Fibroblast of skin of right biceps (primary cell): ENCODE measurements at regions not wholly inside any gene's neighbourhood (a gene's known extent, or its start where the extent isn't known, plus 50 kb on each side); places are given as distances from the start of the nearest gene placed in this dataset.
"Not testable (repeated sequence)": the region's sequence is repeated elsewhere in the genome, so short reads cannot be mapped to it uniquely, and the experiment has no call there.

Experiments
- DNase-seq: peaks from one replicate; pipeline ENCODE4 v3.0.0-alpha.2; 2013

DNA sequence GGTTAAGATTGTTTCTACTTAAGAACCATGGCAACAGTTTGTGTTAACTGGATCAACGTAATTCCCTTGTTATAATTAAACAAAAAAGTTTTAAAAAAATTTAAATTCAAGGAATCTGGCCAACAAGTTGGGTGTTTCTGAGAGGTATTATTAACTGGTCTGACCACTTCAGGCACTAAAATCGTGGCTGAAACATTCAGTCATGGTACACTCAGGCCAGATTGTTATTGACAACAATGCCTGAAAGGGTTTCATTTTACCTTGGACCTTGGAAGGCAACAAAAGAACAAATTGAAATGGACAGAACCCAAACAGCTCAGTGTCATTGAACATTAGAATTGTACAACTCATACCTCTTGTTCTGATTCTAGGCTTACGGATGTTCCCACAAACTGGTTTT lies 103.3 kb upstream of the ARMC3 start:
- DNase-seq: no peak

- DNase-seq: peak; percentile 95
These were observed 104.7 kb upstream of the ARMC3 start for GRCh38 chr10:22823109-22823508.

- not testable (repeated sequence) for DNase-seq
These were observed 105.9 kb upstream of the ARMC3 start for GRCh38 chr10:22821921-22822320.

GRCh38 chr10:22821501-22821900 lies 106.4 kb upstream of the ARMC3 start:
- peak; percentile 88 for DNase-seq

- DNase-seq: peak; percentile 92
These were observed 101.9 kb upstream of the PIP4K2A start for GRCh38 chr10:22816298-22816653.

DNA sequence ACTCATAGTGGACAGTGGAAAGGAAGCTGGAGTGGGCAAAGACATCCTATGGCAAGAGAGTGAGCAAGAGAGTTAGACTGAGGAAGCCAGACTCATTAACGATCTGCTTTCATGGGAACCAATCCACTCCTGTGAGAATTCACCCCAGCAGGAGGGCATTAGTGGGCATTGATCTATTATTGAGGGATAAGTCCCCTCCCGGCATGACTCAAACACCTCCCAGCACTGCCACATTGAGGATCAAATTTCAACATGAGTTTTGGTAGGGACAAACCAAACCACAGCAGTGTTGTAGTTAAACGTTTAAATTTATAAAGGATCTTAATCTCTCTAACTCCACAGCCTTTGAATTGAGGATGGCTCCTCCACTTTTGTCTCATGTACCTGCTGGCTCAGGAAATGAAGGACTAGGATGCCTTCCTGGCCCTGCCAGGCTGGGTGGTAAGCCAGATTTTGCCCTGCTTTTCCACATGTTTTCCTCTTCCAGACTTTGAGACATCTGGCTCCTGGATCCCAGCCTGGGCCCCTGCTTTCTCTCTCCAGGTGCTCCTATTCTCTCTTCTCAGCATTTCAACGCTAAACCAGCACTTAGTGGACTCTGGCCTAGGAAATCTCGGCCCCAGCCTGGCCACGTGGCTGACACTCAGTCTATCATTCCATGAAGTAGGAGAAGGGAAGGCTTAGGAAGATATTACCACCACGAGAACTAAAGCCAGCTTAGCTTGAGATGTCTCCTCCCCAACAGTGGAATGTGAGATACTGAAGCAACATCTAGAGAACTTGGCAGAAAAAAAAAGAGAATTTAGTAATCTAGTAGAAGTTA lies 96.5 kb upstream of the PIP4K2A start:
- peak; percentile 26 for DNase-seq

- DNase-seq: no peak
These were observed 92.9 kb upstream of the PIP4K2A start for GRCh38 chr10:22807238-22807637.

DNA sequence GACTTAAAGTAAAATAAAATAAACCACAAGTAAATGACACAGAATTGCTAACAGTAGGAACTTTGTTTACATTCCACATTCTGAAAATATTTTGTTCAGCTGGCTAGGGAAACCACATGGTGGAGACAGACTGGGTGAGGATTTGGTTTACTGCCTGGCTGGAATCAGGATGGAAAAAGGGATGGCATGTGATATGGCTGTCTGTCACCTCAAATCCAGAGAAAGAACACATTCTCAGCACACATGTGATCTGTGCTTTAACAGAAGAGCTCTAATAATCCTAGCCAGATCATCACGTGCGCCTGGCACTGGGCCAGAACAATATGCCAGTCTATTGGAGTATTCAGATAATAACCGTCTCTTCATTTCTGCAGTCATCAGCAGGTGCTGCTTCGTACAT lies 90.9 kb upstream of the PIP4K2A start:
- DNase-seq: peak; percentile 72

- DNase-seq: peak; percentile 88
These were observed 89.0 kb upstream of the PIP4K2A start for GRCh38 chr10:22803261-22803885.

DNA sequence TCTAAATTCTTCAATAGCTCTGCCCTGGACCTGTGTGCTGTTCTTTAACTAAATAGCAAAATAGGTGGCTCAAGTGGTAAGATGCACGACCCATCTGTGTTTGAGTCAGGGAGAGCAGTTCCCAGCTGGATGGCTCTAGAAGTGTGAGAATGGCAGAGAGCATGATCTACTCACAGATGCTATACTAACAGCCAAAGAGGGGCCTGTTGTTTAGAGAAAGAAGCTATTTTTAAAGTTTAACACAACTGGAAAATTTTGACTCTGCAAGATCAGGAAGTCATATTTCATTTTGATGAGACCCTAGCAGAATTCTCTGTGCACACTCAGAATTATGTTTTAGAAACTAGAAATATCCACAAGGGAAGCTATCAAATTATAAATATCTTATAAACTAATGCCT lies 87.4 kb upstream of the PIP4K2A start:
- DNase-seq: no peak

DNA sequence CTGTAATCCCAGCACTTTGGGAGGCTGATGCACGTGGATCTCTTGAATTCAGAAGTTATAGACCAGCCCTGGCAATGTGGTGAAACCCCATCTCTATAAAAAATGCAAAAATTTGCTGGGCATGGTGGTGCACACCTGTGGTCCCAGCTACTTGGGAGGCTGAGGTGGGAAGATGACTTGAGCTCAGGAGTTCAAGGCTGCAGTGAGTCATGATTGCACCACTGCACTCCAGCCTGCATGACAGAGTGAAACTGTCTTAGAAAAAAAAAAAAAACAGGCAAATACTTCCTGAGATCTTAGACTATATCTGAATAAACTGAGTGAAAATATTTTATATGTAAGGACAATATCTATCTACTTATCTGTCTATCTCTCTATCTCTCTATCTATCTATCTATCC lies 83.4 kb upstream of the PIP4K2A start:
- DNase-seq: not testable (repeated sequence)

DNA sequence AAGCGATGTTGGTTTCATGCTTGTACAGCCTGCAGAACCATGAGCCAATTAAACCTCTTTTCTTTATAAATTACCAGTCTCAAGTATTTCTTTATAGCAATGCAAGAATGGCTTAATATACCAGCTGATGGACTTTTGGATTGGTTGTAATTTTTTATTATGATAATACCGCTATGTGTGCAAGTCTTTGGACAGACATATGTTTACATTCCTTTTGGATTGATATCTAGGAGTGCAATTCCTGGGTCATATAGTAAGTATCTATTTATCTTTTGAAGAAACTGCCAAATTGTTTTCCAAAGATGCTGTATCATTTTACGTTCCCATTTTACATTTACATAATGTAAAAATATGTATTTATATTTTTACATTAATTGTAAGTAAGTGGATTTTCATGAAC lies 81.2 kb upstream of the PIP4K2A start:
- DNase-seq: no peak

DNA sequence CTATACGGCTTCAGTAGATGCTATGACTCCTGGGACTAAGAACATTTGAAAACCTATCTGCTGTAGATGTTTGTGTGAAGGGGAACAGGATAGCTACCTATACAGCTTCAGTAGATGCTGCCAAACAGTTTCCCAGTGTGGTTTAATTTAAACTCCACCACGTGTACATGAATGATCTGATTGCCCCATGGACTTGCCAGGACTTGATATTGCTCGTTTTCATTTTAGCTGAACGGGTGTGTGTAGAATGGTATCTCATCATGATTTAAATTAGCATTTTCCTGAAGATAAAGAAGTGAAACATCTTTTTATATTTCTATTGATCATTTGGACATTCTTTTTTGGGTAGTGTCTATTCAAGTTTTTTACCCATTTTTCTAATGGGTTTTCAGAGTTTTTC lies 77.8 kb upstream of the PIP4K2A start:
- DNase-seq: no peak

DNA sequence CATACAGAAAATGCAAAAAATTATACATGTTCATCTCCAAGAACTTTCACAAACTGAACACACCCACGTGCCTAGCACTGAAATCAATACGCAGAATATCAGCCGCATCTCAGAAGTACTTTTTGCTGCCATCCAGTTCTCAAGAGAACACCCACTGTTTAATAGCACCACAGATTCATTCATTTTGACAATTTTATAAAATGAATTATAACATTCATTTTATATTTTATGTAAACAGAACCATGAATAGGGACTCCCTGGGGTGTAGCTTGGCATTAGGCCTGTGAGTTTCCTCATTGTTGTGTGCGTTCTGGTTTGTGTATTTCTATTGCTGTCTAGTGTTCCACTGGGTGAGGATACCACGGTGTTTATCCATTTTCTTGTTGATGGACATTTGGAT lies 77.3 kb upstream of the PIP4K2A start:
- no peak for DNase-seq

DNA sequence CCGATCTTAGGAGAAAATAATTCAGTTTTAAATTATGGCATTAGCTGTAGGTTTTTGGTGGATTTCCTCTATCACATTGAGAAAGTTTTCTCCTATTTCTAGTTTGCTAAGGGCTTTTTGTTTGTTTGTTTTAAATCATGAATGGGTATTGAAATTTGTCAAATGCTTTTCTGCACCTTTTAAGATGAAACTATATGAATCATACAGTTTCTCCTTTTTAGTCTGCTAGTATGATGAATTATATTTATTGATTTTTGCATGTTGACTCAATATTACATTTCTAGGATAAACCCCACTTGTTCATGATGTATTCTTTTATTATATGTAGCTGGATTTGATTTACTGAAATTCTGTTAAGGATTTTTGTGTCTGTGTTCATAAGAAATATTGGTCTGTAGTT lies 70.3 kb upstream of the PIP4K2A start:
- no peak for DNase-seq

- no peak for DNase-seq
These were observed 69.4 kb upstream of the PIP4K2A start for GRCh38 chr10:22783807-22784206.

GRCh38 chr10:22780474-22780885 lies 66.1 kb upstream of the PIP4K2A start:
- DNase-seq: no peak

- DNase-seq: peak; percentile 22
These were observed 65.1 kb upstream of the PIP4K2A start for GRCh38 chr10:22779331-22780019.

DNA sequence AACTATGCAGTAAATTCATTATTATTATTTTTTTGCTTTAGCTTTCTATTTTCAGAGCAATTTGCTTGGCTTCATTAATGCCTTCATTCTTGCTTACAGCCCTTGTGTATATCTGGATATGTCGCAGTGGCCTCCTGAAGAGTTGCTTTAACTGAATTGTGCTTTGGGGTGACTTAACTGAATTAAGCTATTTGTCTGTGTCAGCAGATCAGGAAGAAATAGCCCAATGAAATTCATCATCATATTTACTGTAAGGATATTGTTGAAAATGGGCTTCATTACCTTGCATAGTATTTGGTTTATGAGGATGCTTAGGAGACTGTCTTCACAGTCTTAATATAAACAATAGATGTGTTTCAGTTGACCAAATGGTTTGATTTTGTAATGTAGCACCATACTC lies 59.7 kb upstream of the PIP4K2A start:
- DNase-seq: no peak

DNA sequence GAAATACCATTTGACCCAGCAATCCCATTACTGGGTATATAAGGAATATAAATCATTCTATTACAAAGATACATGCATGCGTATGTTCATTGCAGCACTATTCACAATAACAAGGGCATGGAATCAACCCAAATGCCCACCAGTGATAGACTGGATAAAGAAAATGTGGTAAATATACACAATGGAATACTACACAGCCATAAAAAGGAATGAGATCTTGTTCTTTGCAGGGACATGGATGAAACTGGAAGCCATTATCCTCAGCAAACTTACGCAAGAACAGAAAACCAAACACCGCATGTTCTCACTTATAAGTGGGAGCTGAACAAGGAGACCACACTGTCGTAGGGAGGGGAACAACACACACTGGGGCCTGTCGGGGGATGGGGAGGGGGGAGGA lies 57.3 kb upstream of the PIP4K2A start:
- DNase-seq: not testable (repeated sequence)

- no peak for DNase-seq
These were observed 55.9 kb upstream of the PIP4K2A start for GRCh38 chr10:22770270-22770669.

- DNase-seq: no peak
These were observed 53.5 kb upstream of the PIP4K2A start for GRCh38 chr10:22767859-22768258.

DNA sequence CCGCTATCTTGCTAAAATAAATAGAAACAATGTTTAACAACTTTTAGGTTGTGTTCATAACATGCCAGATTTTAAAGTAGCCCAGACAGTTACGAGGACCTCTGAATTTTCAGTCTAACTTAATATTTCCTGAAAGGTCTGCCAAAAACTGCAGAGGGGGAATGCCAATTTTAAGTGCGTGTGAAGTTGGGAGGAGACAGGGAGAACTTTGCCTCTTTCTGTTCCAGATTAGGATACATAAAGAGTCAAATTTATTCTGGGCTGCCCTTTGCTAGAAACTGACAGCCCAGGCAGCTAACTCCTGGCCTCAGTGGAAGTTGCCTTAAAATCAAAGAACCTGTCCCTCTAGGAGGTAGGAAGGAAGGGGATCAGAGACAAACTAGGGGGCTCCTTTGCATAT lies 52.3 kb upstream of the PIP4K2A start:
- DNase-seq: no peak
